B cell (primary cell): ENCODE measurements at regions not wholly inside any gene's neighbourhood (a gene's known extent, or its start where the extent isn't known, plus 50 kb on each side); places are given as distances from the start of the nearest gene placed in this dataset.
"Not testable (repeated sequence)": the region's sequence is repeated elsewhere in the genome, so short reads cannot be mapped to it uniquely, and the experiment has no call there.

ENCODE experiments used
- ATAC-seq: fragments of 200-7000 bp; cut with Tn5 transposase; one replicate; pipeline ENCODE4 v1.10.0; 2021; ENCODE audit warnings: low read depth, mild to moderate bottlenecking, moderate number of reproducible peaks, moderate library complexity
- CTCF ChIA-PET: fragments of 350-600 bp; sonication (Branson Sonifier 250); formaldehyde crosslinking; loops from one replicate; lab custom pipeline; 2021; ENCODE audit warnings: antibody characterized with exemption, inconsistent platforms; lab: Charles Lee
- POLR2A ChIA-PET: fragments of 350-600 bp; sonication (Branson Sonifier 250); formaldehyde crosslinking; loops from one replicate; lab custom pipeline; 2021; ENCODE audit warnings: antibody characterized with exemption; lab: Charles Lee
- DNase-seq: peaks from one replicate; pipeline ENCODE4 v3.0.0; 2013
- H2AFZ ChIP-seq: 2 replicates; pipeline ENCODE4 v1.6.1; 2012; ENCODE audit warnings: mild to moderate bottlenecking, low read depth, low read length; ENCODE audit not compliant: insufficient read depth, poor library complexity, severe bottlenecking
- H3K27ac ChIP-seq, 2 donors: 1 replicate in 1 of 2; 2 replicates in 1 of 2; pipeline ENCODE4 v1.5.1; 2012 to 2013; ENCODE audit warnings: low read length in 2 of 2, mild to moderate bottlenecking in 2 of 2, moderate library complexity in 1 of 2
- H3K27me3 ChIP-seq, 4 experiments: fragments of 200-600 bp in 1 of 4; sonication (generic) in 1 of 4; replicated peaks in 1 of 4; 1 replicate in 2 of 4; 2 replicates in 2 of 4; pipeline versions ENCODE4 v1.6.1 to v1.7.0; 2013 to 2016; ENCODE audit warnings: low read length in 3 of 4, mild to moderate bottlenecking in 2 of 4, mixed read lengths in 1 of 4, moderate library complexity in 1 of 4; ENCODE audit not compliant: insufficient read depth in 4 of 4, control insufficient read depth in 3 of 4; ENCODE audit errors: control extremely low read depth in 1 of 4
- H3K36me3 ChIP-seq, 2 experiments: replicated peaks in 1 of 2; 1 replicate in 1 of 2; 2 replicates in 1 of 2; pipeline versions ENCODE4 v1.6.1 to v1.7.1; 2013; ENCODE audit warnings: low read length in 1 of 2; ENCODE audit not compliant: insufficient read depth in 2 of 2, control insufficient read depth in 1 of 2; ENCODE audit errors: control extremely low read depth in 1 of 2, extremely low read depth in 1 of 2
- H3K4me1 ChIP-seq, 2 donors: fragments of 200-600 bp in 1 of 2; sonication (generic) in 1 of 2; 1 replicate in 1 of 2; 2 replicates in 1 of 2; pipeline versions ENCODE4 v1.5.1 to v1.6.1; 2013 to 2017; ENCODE audit warnings: low read length in 2 of 2; ENCODE audit not compliant: control insufficient read depth in 2 of 2, insufficient read depth in 2 of 2
- H3K4me2 ChIP-seq: replicated peaks from 2 replicates; pipeline ENCODE3; 2012; ENCODE audit warnings: mild to moderate bottlenecking, low read depth, low read length; ENCODE audit not compliant: poor library complexity, severe bottlenecking
- H3K4me3 ChIP-seq, 5 experiments: fragments of 200-600 bp in 1 of 5; sonication (generic) in 1 of 5; 1 replicate in 3 of 5; 2 replicates in 2 of 5; pipeline versions ENCODE4 v1.5.1 to v1.7.0; 2011 to 2016; ENCODE audit warnings: low read length in 4 of 5, mild to moderate bottlenecking in 4 of 5, low read depth in 2 of 5, control low read depth in 1 of 5, moderate library complexity in 1 of 5; ENCODE audit not compliant: insufficient read depth in 1 of 5; ENCODE audit errors: control extremely low read depth in 1 of 5, extremely low read depth in 1 of 5
- H3K79me2 ChIP-seq: fragments of 200-600 bp; sonication (generic); one replicate; pipeline ENCODE4 v1.6.0; 2016; ENCODE audit warnings: low read length; ENCODE audit not compliant: control insufficient read depth, insufficient read depth
- H3K9ac ChIP-seq: fragments of 200-600 bp; sonication (generic); 2 replicates; pipeline ENCODE4 v1.6.1; 2017; ENCODE audit warnings: mild to moderate bottlenecking, low read length, moderate library complexity
- H3K9me3 ChIP-seq, 3 donors: one replicate each; pipeline versions ENCODE4 v1.6.1 to v1.7.1; 2013; ENCODE audit warnings: low read length in 2 of 3; ENCODE audit not compliant: control insufficient read depth in 2 of 3, insufficient read depth in 1 of 3; ENCODE audit errors: control extremely low read depth in 1 of 3
- H4K20me1 ChIP-seq: 2 replicates; pipeline ENCODE4 v1.6.0; 2012; ENCODE audit warnings: mild to moderate bottlenecking, low read length; ENCODE audit not compliant: insufficient read depth, control insufficient read depth, poor library complexity, severe bottlenecking
- H3K27ac Mint-ChIP-seq: one replicate; pipeline ENCODE4 v1.8.0; 2021; ENCODE audit warnings: mixed read lengths
- H3K27me3 Mint-ChIP-seq: one replicate; pipeline ENCODE4 v1.8.0; 2021; ENCODE audit warnings: mixed read lengths
- H3K4me1 Mint-ChIP-seq: one replicate; pipeline ENCODE4 v1.8.0; 2021; ENCODE audit warnings: mixed read lengths
- H3K4me3 Mint-ChIP-seq: one replicate; pipeline ENCODE4 v1.8.0; 2021; ENCODE audit warnings: mixed read lengths
- H3K9me3 Mint-ChIP-seq: one replicate; pipeline ENCODE4 v1.8.0; 2022; ENCODE audit warnings: mixed read lengths; ENCODE audit not compliant: insufficient read depth
- EZH2 ChIP-seq: IDR thresholded peaks from 2 replicates; pipeline ENCODE4 v1.6.1; 2012; ENCODE audit warnings: borderline replicate concordance, low read depth, mild to moderate bottlenecking, moderate library complexity, low read length; ENCODE audit not compliant: insufficient read depth, poor library complexity, severe bottlenecking
- WGBS: methylation state at CpG from one replicate; pipeline ENCODE4 v1.1.5; 2013; ENCODE audit warnings: missing lambda C conversion rate; ENCODE audit not compliant: insufficient coverage; 5-methylcytosine and 5-hydroxymethylcytosine counted together
- intact Hi-C: fragments of 100-400 bp; cut with micrococcal nuclease; formaldehyde crosslinking; loops from one replicate; pipeline ENCODE4 v1.10.0; 2022
- TF ChIP-seq, protein P1 (sequence below): fragments of 200-600 bp; IDR thresholded peaks from one replicate; pipeline ENCODE4 v1.8.0; 2022; ENCODE audit warnings: antibody characterized with exemption, mild to moderate bottlenecking

DNA sequence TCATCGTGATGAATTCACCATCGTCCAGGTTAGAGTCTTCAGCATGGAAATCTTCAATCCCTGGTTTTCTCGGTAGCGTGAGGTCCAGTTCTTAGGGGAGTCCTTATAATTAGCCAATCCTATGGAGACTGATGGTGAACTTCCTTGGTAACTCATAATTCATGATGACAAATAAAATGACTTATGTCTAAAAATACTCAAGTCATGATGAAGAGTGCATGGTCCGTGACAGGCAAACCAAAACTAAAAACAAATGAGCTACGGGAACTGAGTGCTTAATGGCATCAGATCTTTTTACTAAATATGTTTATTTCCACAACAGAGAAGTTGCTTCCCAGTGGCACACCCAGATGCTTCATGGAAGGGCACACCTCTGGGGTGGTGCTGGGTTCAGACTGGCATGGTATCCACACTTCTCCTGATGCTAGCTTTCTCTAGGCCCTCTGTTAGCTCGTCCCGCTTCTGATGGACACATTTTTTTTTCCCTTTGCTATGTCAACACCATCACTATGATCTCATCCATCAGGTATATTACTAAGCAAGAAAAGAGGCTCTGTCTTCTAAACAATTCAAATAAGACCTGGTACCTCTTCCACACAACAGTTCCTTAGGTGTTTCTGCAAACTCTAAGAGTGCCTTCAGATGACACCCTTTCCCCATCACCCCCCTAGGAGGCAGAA lies 92.8 kb upstream of the NEDD4L start:
- intact Hi-C loops, result loop anchor here (10.0 kb wide), 1 partner anchor 94 kb away; the partner anchor contains the start of gene NEDD4L
- H3K27me3 ChIP-seq, result peaks cover 0 to 3% (median 2%) of the 10 kb centered on the region in 4 experiments
- Mint-ChIP-seq H3K27me3 (no peaks in the 10 kb centered on the region), H3K4me3 (peak overlapping the region; percentile 27), H3K4me1 (peaks cover 13% of the 10 kb centered on the region), H3K27ac (peak overlapping the region; percentile 42), H3K9me3 (no peaks in the 10 kb centered on the region)
- DNase-seq, result peak; percentile 16
- H4K20me1 ChIP-seq, result no peaks in the 10 kb centered on the region
- ChIA-PET CTCF (interaction anchor here (1.5 to 1.8 kb wide), 2 partner anchors 92 to 171 kb away, joined by 3 to 5 read pairs; no protein-coding TSS in a partner anchor), POLR2A (no interaction called here)
- peak overlapping the region; percentile 33 for H3K4me2 ChIP-seq
- no peaks in the 10 kb centered on the region for H3K36me3 ChIP-seq
- H3K9me3 ChIP-seq, result no peaks in the 10 kb centered on the region
- TF ChIP-seq, protein P1, sequence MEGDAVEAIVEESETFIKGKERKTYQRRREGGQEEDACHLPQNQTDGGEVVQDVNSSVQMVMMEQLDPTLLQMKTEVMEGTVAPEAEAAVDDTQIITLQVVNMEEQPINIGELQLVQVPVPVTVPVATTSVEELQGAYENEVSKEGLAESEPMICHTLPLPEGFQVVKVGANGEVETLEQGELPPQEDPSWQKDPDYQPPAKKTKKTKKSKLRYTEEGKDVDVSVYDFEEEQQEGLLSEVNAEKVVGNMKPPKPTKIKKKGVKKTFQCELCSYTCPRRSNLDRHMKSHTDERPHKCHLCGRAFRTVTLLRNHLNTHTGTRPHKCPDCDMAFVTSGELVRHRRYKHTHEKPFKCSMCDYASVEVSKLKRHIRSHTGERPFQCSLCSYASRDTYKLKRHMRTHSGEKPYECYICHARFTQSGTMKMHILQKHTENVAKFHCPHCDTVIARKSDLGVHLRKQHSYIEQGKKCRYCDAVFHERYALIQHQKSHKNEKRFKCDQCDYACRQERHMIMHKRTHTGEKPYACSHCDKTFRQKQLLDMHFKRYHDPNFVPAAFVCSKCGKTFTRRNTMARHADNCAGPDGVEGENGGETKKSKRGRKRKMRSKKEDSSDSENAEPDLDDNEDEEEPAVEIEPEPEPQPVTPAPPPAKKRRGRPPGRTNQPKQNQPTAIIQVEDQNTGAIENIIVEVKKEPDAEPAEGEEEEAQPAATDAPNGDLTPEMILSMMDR, result no peak
- no peak for TF ChIP-seq EZH2
- no peaks in the 10 kb centered on the region for H3K79me2 ChIP-seq
- no peak overlapping the region for H3K9ac ChIP-seq
- peaks cover 6 to 13% of the 10 kb centered on the region in 2 donors for H3K4me1 ChIP-seq
- H3K27ac ChIP-seq, result no peak overlapping the region
- peak; percentile 39 for ATAC-seq
- H2AFZ ChIP-seq, result peak overlapping the region; percentile 40
- no peak overlapping the region for H3K4me3 ChIP-seq
- WGBS, result 60% methylated on average over 1 of the region's 8 CpGs

DNA sequence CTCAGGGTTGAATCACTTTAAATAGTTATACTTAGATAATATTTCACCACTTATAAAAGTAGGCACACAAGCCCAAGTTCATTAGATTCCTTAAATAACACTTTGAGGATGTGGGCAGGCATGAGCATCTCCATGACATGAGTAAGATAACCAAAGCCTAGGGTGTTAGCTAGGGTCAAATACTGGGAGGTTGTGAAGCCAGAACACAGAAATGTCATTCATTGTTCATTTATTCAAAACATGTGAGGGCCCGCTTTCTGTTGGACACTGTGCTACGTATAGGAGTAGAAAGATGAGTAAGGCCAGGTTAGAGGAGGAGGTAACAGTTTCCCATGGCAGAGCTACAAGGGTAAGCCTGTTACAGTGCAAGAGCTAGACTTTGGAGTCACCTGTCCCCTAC lies 93.5 kb upstream of the NEDD4L start:
- ATAC-seq, result no peak
- no peak overlapping the region for H3K4me2 ChIP-seq
- H3K27ac Mint-ChIP-seq, result no peak overlapping the region
- H3K4me1 ChIP-seq, result peaks cover 6 to 13% of the 10 kb centered on the region in 2 donors
- peaks cover 13% of the 10 kb centered on the region for H3K4me1 Mint-ChIP-seq
- no peak overlapping the region for H2AFZ ChIP-seq
- H3K4me3 Mint-ChIP-seq, result peak overlapping the region; percentile 1
- no peaks in the 10 kb centered on the region for H3K79me2 ChIP-seq
- peaks cover 0 to 2% (median 0%) of the 10 kb centered on the region in 4 experiments for H3K27me3 ChIP-seq
- H3K9me3 ChIP-seq, result no peaks in the 10 kb centered on the region
- no peaks in the 10 kb centered on the region for H3K27me3 Mint-ChIP-seq
- TF ChIP-seq, protein P1, result no peak
- TF ChIP-seq EZH2, result no peak
- H4K20me1 ChIP-seq, result no peaks in the 10 kb centered on the region
- ChIA-PET POLR2A (no interaction called here), CTCF (interaction anchor here (0.8 to 1.8 kb wide), 3 partner anchors 9 to 171 kb away, joined by 3 to 5 read pairs (median 4); no protein-coding TSS in a partner anchor)
- 76% methylated on average over 2 of the region's 2 CpGs for WGBS
- H3K4me3 ChIP-seq, result no peak overlapping the region
- no peak overlapping the region for H3K27ac ChIP-seq
- intact Hi-C loops, result loop anchor here (10.0 kb wide), 1 partner anchor 94 kb away; the partner anchor contains the start of gene NEDD4L
- H3K9ac ChIP-seq, result no peak overlapping the region
- H3K36me3 ChIP-seq, result no peaks in the 10 kb centered on the region
- DNase-seq, result no peak
- H3K9me3 Mint-ChIP-seq, result no peaks in the 10 kb centered on the region

DNA sequence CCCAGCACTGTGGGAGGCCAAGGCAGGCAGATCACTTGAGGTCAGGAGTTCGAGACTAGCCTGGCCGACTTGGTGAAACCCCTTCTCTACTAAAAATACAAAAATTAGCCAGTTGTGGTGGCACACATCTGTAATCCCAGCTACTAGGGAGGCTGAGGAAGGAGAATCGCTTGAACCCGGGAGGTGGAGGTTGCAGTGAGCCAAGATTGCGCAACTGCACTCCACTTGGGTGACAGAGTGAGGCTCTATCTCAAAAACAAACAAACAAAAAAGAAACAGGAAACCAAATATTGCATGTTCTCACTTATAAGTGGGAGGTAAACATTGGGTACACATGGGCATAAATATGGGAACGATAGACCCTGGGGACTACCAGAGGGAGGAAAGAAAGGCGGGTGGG lies 94.7 kb upstream of the NEDD4L start:
- H3K27me3 ChIP-seq, H3K9me3 ChIP-seq, H3K4me3 ChIP-seq, H3K79me2 ChIP-seq, ATAC-seq, H3K27me3 Mint-ChIP-seq, H3K4me3 Mint-ChIP-seq, H2AFZ ChIP-seq, POLR2A ChIA-PET, H3K27ac ChIP-seq, H3K27ac Mint-ChIP-seq, DNase-seq, H4K20me1 ChIP-seq, H3K9me3 Mint-ChIP-seq, intact Hi-C loops, H3K4me2 ChIP-seq, H3K9ac ChIP-seq, H3K36me3 ChIP-seq: not testable (repeated sequence)
- peaks cover 6 to 13% of the 10 kb centered on the region in 2 donors for H3K4me1 ChIP-seq
- WGBS, result 100% methylated on average over 1 of the region's 7 CpGs
- CTCF ChIA-PET, result interaction anchor here (1.5 to 1.8 kb wide), 2 partner anchors 94 to 173 kb away, joined by 3 to 5 read pairs; no protein-coding TSS in a partner anchor
- H3K4me1 Mint-ChIP-seq, result peaks cover 13% of the 10 kb centered on the region
